ENCODE measurements at regions not wholly inside any gene's neighbourhood (a gene's known extent, or its start where the extent isn't known, plus 50 kb on each side); places are given as distances from the start of the nearest gene placed in this dataset.
"Not testable (repeated sequence)": the region's sequence is repeated elsewhere in the genome, so short reads cannot be mapped to it uniquely, and the experiment has no call there.

- no peak for DNase-seq (ENCODE audit: low read depth in 3 of 3, low spot score in 2 of 3)
Measured at GRCh38 chr1:213622365-213623063, 365.3 kb upstream of the PROX1 start.

- no peak for DNase-seq (ENCODE audit: low read depth in 3 of 3, low spot score in 2 of 3)
Measured at GRCh38 chr1:213623064-213623581, 364.6 kb upstream of the PROX1 start.

GRCh38 chr1:213623862-213624261, 363.9 kb upstream of the PROX1 start:
- DNase-seq (ENCODE audit: low read depth in 3 of 3, low spot score in 2 of 3) = no peak

GRCh38 chr1:213636778-213637177, 351.0 kb upstream of the PROX1 start:
- not testable (repeated sequence) for DNase-seq (ENCODE audit: low read depth in 3 of 3, low spot score in 2 of 3)

GRCh38 chr1:213641312-213641711, 346.5 kb upstream of the PROX1 start:
- no peak for DNase-seq (ENCODE audit: low read depth in 3 of 3, low spot score in 2 of 3)

GRCh38 chr1:213643360-213643759, 344.4 kb upstream of the PROX1 start:
- DNase-seq (ENCODE audit: low read depth in 3 of 3, low spot score in 2 of 3) = no peak

- no peak for DNase-seq (ENCODE audit: low read depth in 3 of 3, low spot score in 2 of 3)
Measured at GRCh38 chr1:213647864-213648650, 339.7 kb upstream of the PROX1 start.

GRCh38 chr1:213649373-213649772, 338.4 kb upstream of the PROX1 start:
- no peak for DNase-seq (ENCODE audit: low read depth in 3 of 3, low spot score in 2 of 3)

GRCh38 chr1:213650603-213651002, 337.2 kb upstream of the PROX1 start:
- no peak for DNase-seq (ENCODE audit: low read depth in 3 of 3, low spot score in 2 of 3)

- DNase-seq (ENCODE audit: low read depth in 3 of 3, low spot score in 2 of 3) = no peak
Measured at GRCh38 chr1:213651077-213651476, 336.7 kb upstream of the PROX1 start.

GRCh38 chr1:213652109-213652508, 335.7 kb upstream of the PROX1 start:
- DNase-seq (ENCODE audit: low read depth in 3 of 3, low spot score in 2 of 3) = no peak

- DNase-seq (ENCODE audit: low read depth in 3 of 3, low spot score in 2 of 3) = no peak
Measured at GRCh38 chr1:213656039-213656438, 331.7 kb upstream of the PROX1 start.

- DNase-seq (ENCODE audit: low read depth in 3 of 3, low spot score in 2 of 3) = no peak
Measured at GRCh38 chr1:213656503-213656902, 331.3 kb upstream of the PROX1 start.

- DNase-seq (ENCODE audit: low read depth in 3 of 3, low spot score in 2 of 3) = no peak
Measured at GRCh38 chr1:213657013-213657412, 330.8 kb upstream of the PROX1 start.

- no peak for DNase-seq (ENCODE audit: low read depth in 3 of 3, low spot score in 2 of 3)
Measured at GRCh38 chr1:213657879-213658278, 329.9 kb upstream of the PROX1 start.

GRCh38 chr1:213658457-213658856, 329.3 kb upstream of the PROX1 start:
- DNase-seq (ENCODE audit: low read depth in 3 of 3, low spot score in 2 of 3) = peak in 2 of 3 donors; percentile 5 to 21

GRCh38 chr1:213659580-213660547, 327.9 kb upstream of the PROX1 start:
- DNase-seq (ENCODE audit: low read depth in 3 of 3, low spot score in 2 of 3) = no peak

GRCh38 chr1:213661302-213661701, 326.5 kb upstream of the PROX1 start:
- DNase-seq (ENCODE audit: low read depth in 3 of 3, low spot score in 2 of 3) = no peak

- no peak for DNase-seq (ENCODE audit: low read depth in 3 of 3, low spot score in 2 of 3)
Measured at GRCh38 chr1:213666113-213666512, 321.7 kb upstream of the PROX1 start.

GRCh38 chr1:213666922-213667321, 320.9 kb upstream of the PROX1 start:
- DNase-seq (ENCODE audit: low read depth in 3 of 3, low spot score in 2 of 3) = no peak

GRCh38 chr1:213669512-213669911, 318.3 kb upstream of the PROX1 start:
- no peak for DNase-seq (ENCODE audit: low read depth in 3 of 3, low spot score in 2 of 3)

Measured in right renal cortex interstitium (tissue), 3 donors.